Erythroblast (primary cell): ENCODE measurements at regions not wholly inside any gene's neighbourhood (a gene's known extent, or its start where the extent isn't known, plus 50 kb on each side); places are given as distances from the start of the nearest gene placed in this dataset.

Source experiments
- GATA1 ChIP-seq: IDR thresholded peaks from 2 replicates; pipeline ENCODE4 v1.6.1; 2011; ENCODE audit warnings: low read depth, mild to moderate bottlenecking, control low read depth, low read length, moderate library complexity
- POLR2A ChIP-seq: IDR thresholded peaks from 2 replicates; pipeline ENCODE4 v1.6.1; 2011; ENCODE audit warnings: mild to moderate bottlenecking, low read length

DNA sequence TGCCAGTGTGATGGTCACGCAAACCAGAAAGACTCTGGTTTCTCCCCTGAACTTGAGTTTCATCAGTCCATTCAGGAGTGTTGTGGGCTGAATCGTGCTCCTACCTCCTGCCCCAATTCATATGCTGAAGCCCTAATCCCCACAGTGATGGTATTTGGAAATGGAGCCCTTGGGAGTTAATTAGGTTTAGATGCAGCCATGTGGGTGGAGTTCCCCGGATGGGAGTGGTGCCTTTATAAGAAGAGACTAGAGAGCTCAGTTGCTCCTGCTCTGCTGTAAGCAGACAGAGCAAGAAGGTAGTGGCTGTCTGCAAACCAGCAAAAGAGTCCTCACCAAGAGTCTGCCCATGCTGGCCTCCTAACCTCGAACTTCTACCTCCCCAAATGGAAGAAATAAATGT, 160.3 kb upstream of the DYNLRB2 start:
- TF ChIP-seq POLR2A (no peak), GATA1 (no peak)
